ENCODE measurements at regions not wholly inside any gene's neighbourhood (a gene's known extent, or its start where the extent isn't known, plus 50 kb on each side); places are given as distances from the start of the nearest gene placed in this dataset.

DNA sequence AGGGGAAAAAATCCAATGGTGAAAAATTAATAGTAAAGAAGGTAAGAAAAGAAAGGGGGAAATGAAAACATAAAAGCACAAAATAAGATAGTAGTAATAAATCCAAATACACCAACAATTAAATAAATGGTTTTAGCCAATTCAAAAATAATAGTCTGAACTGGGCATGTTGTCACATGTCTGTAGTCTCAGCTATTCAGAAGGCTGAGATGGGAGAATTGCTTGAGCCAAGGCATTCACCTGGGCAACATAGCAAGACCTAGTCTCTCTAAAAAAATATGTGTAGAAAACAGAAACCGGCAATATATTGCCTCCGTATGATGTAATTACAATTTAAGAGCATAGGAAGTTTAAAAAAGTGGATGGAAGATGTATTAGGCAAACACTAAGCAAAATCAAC lies 311.3 kb upstream of the FERMT1 start:
- no peak overlapping the region for H3K4me3 ChIP-seq (ENCODE audit: low read depth, low read length)
- no peak for DNase-seq (ENCODE audit: low read depth)
- TF ChIP-seq CTCF (IDR thresholded peaks at IDR 0.05; ENCODE audit: insufficient read depth, low read depth, low read length, missing control alignments) = no peak

- TF ChIP-seq CTCF (IDR thresholded peaks at IDR 0.05; ENCODE audit: insufficient read depth, low read depth, low read length, missing control alignments) = no peak
- DNase-seq (ENCODE audit: low read depth) = no peak
- H3K4me3 ChIP-seq (ENCODE audit: low read depth, low read length) = no peak overlapping the region
Measured at GRCh38 chr20:6430381-6430780, 307.6 kb upstream of the FERMT1 start.

DNA sequence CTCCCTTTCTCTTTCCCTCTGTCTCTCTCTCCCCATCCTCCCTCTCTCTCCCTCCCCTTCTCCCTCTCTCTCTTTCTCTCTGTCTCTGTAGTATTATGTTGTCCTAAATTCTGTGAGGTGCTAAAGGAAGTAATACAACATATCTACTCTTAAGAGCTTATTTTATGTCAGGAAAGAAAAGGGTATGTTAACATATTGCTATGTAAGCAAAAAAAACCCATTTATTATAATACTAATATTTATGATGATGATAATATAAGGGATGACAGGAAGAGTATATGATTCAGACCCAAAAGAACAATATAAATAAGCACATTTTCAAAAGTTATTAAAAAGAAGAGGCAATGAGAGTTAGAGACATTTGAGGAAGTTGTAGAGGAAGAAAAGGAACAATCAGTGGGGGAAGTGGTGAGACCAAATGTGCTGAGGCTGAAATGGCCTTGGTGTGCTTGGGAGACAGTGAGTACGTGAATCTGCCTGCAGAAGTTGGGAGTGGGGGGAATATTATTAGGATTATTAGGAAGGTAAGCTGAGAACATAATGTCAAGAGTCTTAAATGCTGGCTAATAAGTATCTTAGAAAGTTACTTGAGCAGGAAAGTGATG lies 303.6 kb upstream of the FERMT1 start:
- H3K4me3 ChIP-seq (ENCODE audit: low read depth, low read length) = no peak overlapping the region
- no peak for DNase-seq (ENCODE audit: low read depth)
- no peak for TF ChIP-seq CTCF (IDR thresholded peaks at IDR 0.05; ENCODE audit: insufficient read depth, low read depth, low read length, missing control alignments)

- no peak overlapping the region for H3K4me3 ChIP-seq (ENCODE audit: low read depth, low read length)
- no peak for DNase-seq (ENCODE audit: low read depth)
- TF ChIP-seq CTCF (IDR thresholded peaks at IDR 0.05; ENCODE audit: insufficient read depth, low read depth, low read length, missing control alignments) = no peak
Measured at GRCh38 chr20:6421321-6422248, 298.8 kb upstream of the FERMT1 start.

DNA sequence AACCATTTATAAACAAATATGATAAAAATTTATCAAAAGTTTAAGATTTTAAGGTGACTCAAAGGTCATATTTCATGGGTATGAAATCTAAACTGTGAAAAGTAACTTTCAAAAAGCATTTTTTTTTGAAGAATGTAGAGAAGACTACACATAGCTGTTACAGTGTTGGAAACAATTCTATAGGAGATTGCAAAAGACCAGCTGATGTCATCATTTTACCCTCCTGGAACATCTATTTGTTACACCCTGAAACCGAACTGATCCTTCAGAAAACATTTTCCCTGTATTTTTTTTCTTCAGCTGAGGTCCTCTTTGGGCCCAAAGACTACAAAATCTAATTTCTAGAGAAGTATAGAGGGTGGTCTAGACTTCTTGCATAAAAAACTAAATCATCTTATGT lies 297.5 kb upstream of the FERMT1 start:
- no peak overlapping the region for H3K4me3 ChIP-seq (ENCODE audit: low read depth, low read length)
- DNase-seq (ENCODE audit: low read depth) = no peak
- TF ChIP-seq CTCF (IDR thresholded peaks at IDR 0.05; ENCODE audit: insufficient read depth, low read depth, low read length, missing control alignments) = no peak

DNA sequence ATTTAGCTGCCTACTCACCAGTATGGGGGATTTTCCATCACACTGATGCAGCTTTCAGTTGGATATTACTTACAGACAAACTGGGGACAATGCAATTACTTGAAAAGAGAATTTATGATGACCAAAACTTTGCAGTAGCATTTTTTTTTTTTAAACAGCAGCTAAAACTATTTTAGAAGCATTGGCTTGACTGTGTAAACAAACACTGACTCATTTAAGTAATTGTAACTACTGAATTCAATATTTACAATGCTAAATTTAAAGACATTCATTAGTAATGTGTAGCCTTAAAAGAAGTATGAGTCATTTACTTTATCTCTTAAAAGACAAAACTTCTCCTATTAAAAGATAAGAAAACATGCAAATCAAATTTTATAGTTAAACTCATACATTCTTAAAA lies 295.9 kb upstream of the FERMT1 start:
- H3K4me3 ChIP-seq (ENCODE audit: low read depth, low read length) = no peak overlapping the region
- DNase-seq (ENCODE audit: low read depth) = no peak
- TF ChIP-seq CTCF (IDR thresholded peaks at IDR 0.05; ENCODE audit: insufficient read depth, low read depth, low read length, missing control alignments) = no peak

All from GM12865 (cell line).